HG03354 (cell line): ENCODE measurements at regions not wholly inside any gene's neighbourhood (a gene's known extent, or its start where the extent isn't known, plus 50 kb on each side); places are given as distances from the start of the nearest gene placed in this dataset.

Source experiments
- ATAC-seq: cut with Tn5 transposase; IDR thresholded peaks from one replicate; pipeline ENCODE4 v1.9.1; 2021; ENCODE audit warnings: mild to moderate bottlenecking; ENCODE audit not compliant: unreplicated experiment, poor library complexity, severe bottlenecking

GRCh38 chr21:39124681-39125251 is 58.5 kb downstream of the PSMG1 start:
- no peak for ATAC-seq

- ATAC-seq, result no peak
These were observed 59.9 kb downstream of the PSMG1 start for GRCh38 chr21:39123375-39123774.

- ATAC-seq, result no peak
These were observed 61.5 kb downstream of the PSMG1 start for GRCh38 chr21:39121600-39122355.

- no peak for ATAC-seq
These were observed 62.2 kb downstream of the PSMG1 start for GRCh38 chr21:39120876-39121599.

- ATAC-seq, result no peak
These were observed 63.4 kb downstream of the PSMG1 start for GRCh38 chr21:39119891-39120290.

- ATAC-seq, result no peak
These were observed 64.5 kb downstream of the PSMG1 start for GRCh38 chr21:39118604-39119215.

- ATAC-seq, result no peak
These were observed 65.2 kb downstream of the PSMG1 start for GRCh38 chr21:39118061-39118460.

GRCh38 chr21:39117440-39117970 is 65.7 kb downstream of the PSMG1 start:
- no peak for ATAC-seq

- ATAC-seq, result no peak
These were observed 66.4 kb downstream of the PSMG1 start for GRCh38 chr21:39116761-39117439.

GRCh38 chr21:39115576-39116235 is 67.5 kb downstream of the PSMG1 start:
- ATAC-seq, result no peak

- ATAC-seq, result no peak
These were observed 68.2 kb downstream of the PSMG1 start for GRCh38 chr21:39114871-39115575.

GRCh38 chr21:39111931-39112550 is 71.2 kb downstream of the PSMG1 start:
- no peak for ATAC-seq

GRCh38 chr21:39110431-39110830 is 72.8 kb downstream of the PSMG1 start:
- no peak for ATAC-seq

GRCh38 chr21:39109596-39110210 is 73.5 kb downstream of the PSMG1 start:
- ATAC-seq, result no peak

GRCh38 chr21:39109163-39109530 is 74.1 kb downstream of the PSMG1 start:
- no peak for ATAC-seq

- no peak for ATAC-seq
These were observed 74.7 kb downstream of the PSMG1 start for GRCh38 chr21:39108291-39109162.

GRCh38 chr21:39107739-39108138 is 75.5 kb downstream of the PSMG1 start:
- ATAC-seq, result no peak
